T-helper 1 cell treated with Interleukin-12 subunit alpha and Interleukin-12 subunit beta and Interleukin-4 antibody, amounts not matched to agents 30 μg/mL and 1 μg/mL, for 36 hours (primary cell): ENCODE measurements at regions not wholly inside any gene's neighbourhood (a gene's known extent, or its start where the extent isn't known, plus 50 kb on each side); places are given as distances from the start of the nearest gene placed in this dataset.

Experiments used
- H3K27ac Mint-ChIP-seq: one replicate; pipeline ENCODE4 v1.8.0; 2021; ENCODE audit warnings: mild to moderate bottlenecking, mixed read lengths
- H3K27me3 Mint-ChIP-seq: one replicate; pipeline ENCODE4 v1.8.0; 2021; ENCODE audit warnings: low read depth, mixed read lengths
- H3K36me3 Mint-ChIP-seq: one replicate; pipeline ENCODE4 v1.8.0; 2021; ENCODE audit warnings: low read depth, mixed read lengths
- H3K4me1 Mint-ChIP-seq: one replicate; pipeline ENCODE4 v1.8.0; 2021; ENCODE audit warnings: low read depth, mixed read lengths
- H3K4me3 Mint-ChIP-seq: one replicate; pipeline ENCODE4 v1.8.0; 2021; ENCODE audit warnings: mild to moderate bottlenecking, moderate library complexity, mixed read lengths
- H3K9me3 Mint-ChIP-seq: one replicate; pipeline ENCODE4 v1.8.0; 2021; ENCODE audit warnings: mixed read lengths

GRCh38 chr2:4353668-4354067 lies 650.3 kb downstream of the DCDC2C start:
- Mint-ChIP-seq H3K27ac (no peak overlapping the region), H3K9me3 (peaks cover 3% of the 10 kb centered on the region), H3K4me1 (no peaks in the 10 kb centered on the region), H3K27me3 (no peaks in the 10 kb centered on the region), H3K4me3 (no peak overlapping the region), H3K36me3 (no peaks in the 10 kb centered on the region)

DNA sequence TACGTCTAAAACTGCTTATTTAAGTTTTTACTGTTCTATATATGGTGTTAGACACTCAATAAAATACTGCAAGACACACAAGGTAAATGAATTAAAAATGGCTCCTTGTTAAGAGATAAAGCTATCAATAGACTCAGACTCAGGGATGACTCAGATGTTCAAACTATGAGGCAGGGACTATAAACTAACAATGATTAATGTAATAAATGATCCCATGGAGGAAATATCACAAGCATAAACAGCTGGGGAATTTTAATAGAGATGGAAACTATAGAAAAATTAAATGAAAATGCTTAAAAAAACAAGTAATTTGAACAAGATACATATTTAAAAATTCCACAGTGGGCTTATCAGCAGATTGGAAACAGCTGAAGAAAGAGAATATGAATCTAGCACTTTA lies 650.8 kb downstream of the DCDC2C start:
- Mint-ChIP-seq H3K4me3 (no peak overlapping the region), H3K4me1 (no peaks in the 10 kb centered on the region), H3K27ac (no peak overlapping the region), H3K9me3 (peaks cover 3% of the 10 kb centered on the region), H3K27me3 (no peaks in the 10 kb centered on the region), H3K36me3 (no peaks in the 10 kb centered on the region)

GRCh38 chr2:4354678-4355077 lies 651.3 kb downstream of the DCDC2C start:
- H3K27me3 Mint-ChIP-seq, result no peaks in the 10 kb centered on the region
- H3K36me3 Mint-ChIP-seq, result no peaks in the 10 kb centered on the region
- no peak overlapping the region for H3K27ac Mint-ChIP-seq
- H3K9me3 Mint-ChIP-seq, result peaks cover 3% of the 10 kb centered on the region
- H3K4me1 Mint-ChIP-seq, result no peaks in the 10 kb centered on the region
- no peak overlapping the region for H3K4me3 Mint-ChIP-seq

DNA sequence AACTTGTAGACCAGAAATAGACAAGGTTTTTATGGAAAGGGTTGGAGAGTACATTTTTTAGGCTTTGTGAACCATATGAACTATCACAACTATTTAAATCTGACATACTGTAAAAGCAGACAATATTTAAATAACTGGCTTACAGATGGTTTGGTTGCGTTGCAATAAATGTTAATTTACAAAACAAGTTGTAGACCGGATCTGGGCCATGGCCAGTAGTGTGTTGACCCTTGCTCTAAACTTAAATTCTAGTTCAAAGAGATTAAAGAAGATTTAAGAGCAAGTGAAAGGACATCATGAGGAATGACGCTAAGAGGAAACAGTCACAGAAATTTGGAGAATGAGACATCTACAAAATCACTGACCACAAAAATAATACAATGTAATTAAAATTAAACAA lies 652.7 kb downstream of the DCDC2C start:
- H3K4me1 Mint-ChIP-seq, result no peaks in the 10 kb centered on the region
- H3K36me3 Mint-ChIP-seq, result no peaks in the 10 kb centered on the region
- no peaks in the 10 kb centered on the region for H3K27me3 Mint-ChIP-seq
- H3K27ac Mint-ChIP-seq, result no peak overlapping the region
- H3K4me3 Mint-ChIP-seq, result no peak overlapping the region
- H3K9me3 Mint-ChIP-seq, result no peaks in the 10 kb centered on the region

DNA sequence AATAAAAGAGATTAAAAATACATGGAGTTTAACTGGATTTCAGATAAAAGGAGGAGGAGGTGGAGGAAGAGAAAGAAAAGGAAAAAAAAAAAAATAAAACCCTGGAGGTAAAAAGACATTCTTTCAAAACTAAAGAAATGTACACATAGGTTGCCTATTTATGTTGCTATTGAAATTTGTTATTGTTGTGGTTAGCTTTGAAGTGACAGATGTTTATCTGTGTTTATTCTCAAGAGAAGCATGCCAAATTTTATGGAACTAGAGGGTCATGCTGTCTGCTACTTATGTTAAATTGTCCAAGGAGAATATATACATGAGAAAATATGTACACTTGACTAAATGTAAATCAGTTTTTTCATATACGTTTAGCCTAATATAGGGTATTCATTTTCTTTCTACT lies 653.2 kb downstream of the DCDC2C start:
- Mint-ChIP-seq H3K4me1 (no peaks in the 10 kb centered on the region), H3K9me3 (no peaks in the 10 kb centered on the region), H3K27ac (no peak overlapping the region), H3K36me3 (no peaks in the 10 kb centered on the region), H3K4me3 (no peak overlapping the region), H3K27me3 (no peaks in the 10 kb centered on the region)

- H3K27me3 Mint-ChIP-seq, result no peaks in the 10 kb centered on the region
- H3K9me3 Mint-ChIP-seq, result no peaks in the 10 kb centered on the region
- no peak overlapping the region for H3K4me3 Mint-ChIP-seq
- no peaks in the 10 kb centered on the region for H3K4me1 Mint-ChIP-seq
- no peaks in the 10 kb centered on the region for H3K36me3 Mint-ChIP-seq
- H3K27ac Mint-ChIP-seq, result no peak overlapping the region
These were observed 653.7 kb downstream of the DCDC2C start for GRCh38 chr2:4357121-4357520.

GRCh38 chr2:4358837-4359236 lies 655.5 kb downstream of the DCDC2C start:
- Mint-ChIP-seq H3K36me3 (no peaks in the 10 kb centered on the region), H3K9me3 (peaks cover under 1% of the 10 kb centered on the region), H3K27me3 (no peaks in the 10 kb centered on the region), H3K4me1 (no peaks in the 10 kb centered on the region), H3K27ac (no peak overlapping the region), H3K4me3 (no peak overlapping the region)

- Mint-ChIP-seq H3K4me1 (no peaks in the 10 kb centered on the region), H3K36me3 (no peaks in the 10 kb centered on the region), H3K27me3 (no peaks in the 10 kb centered on the region), H3K9me3 (peaks cover 25% of the 10 kb centered on the region), H3K4me3 (no peak overlapping the region), H3K27ac (no peak overlapping the region)
These were observed 665.5 kb downstream of the DCDC2C start for GRCh38 chr2:4368907-4369306.

DNA sequence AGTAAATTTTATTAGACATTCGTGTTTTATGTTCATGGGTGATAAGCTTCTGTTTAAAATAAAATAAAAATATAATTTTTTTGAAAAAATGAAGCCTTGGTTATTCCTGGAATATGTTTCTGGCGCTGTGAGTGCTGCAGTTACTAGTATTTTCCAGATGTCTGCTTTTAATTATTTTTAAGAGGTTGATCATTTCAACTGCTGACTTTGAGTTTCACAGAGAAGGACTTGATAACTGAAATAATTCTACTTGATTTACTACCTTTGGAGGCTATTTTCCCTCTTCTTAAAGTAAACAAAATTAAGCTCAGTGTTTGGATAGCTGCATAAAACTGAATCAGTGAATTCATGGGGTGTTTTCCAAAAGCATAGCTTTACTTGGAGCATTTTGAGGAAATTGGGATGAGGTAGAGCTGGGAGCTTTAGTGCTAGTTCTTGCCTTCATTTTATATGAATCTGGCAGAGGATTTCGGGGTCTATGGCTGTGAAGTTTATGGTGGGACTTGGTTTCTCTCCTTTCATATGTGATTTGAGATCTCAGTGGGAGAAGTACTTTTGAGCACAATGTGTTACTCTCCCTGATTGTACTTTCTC lies 666.5 kb downstream of the DCDC2C start:
- H3K27me3 Mint-ChIP-seq, result no peaks in the 10 kb centered on the region
- H3K9me3 Mint-ChIP-seq, result peaks cover 24% of the 10 kb centered on the region
- no peak overlapping the region for H3K4me3 Mint-ChIP-seq
- no peak overlapping the region for H3K27ac Mint-ChIP-seq
- no peaks in the 10 kb centered on the region for H3K36me3 Mint-ChIP-seq
- no peaks in the 10 kb centered on the region for H3K4me1 Mint-ChIP-seq

GRCh38 chr2:4370422-4371090 lies 667.2 kb downstream of the DCDC2C start:
- Mint-ChIP-seq H3K4me1 (no peaks in the 10 kb centered on the region), H3K9me3 (peaks cover 24% of the 10 kb centered on the region), H3K36me3 (no peaks in the 10 kb centered on the region), H3K27me3 (no peaks in the 10 kb centered on the region), H3K4me3 (no peak overlapping the region), H3K27ac (no peak overlapping the region)

DNA sequence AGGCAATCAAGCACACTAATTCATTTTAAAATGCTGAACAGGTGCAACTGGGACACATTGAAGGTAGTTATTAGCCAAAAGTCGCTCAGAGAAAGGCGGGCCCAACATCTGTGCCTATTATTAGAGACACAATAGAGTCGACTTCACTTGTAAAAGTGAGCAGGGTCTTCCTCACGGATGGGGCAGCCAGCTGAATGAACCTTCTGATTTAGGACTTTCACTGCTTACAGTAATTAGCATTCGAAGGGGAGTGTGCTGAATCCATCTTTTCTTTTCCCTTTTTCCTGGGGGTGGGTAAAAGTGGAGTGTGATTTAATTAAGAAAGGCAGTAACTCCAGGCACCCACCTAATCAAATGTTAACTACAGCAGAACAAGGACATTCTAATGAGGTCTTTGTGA lies 677.7 kb downstream of the DCDC2C start:
- H3K9me3 Mint-ChIP-seq, result peaks cover 13% of the 10 kb centered on the region
- no peak overlapping the region for H3K27ac Mint-ChIP-seq
- H3K36me3 Mint-ChIP-seq, result no peaks in the 10 kb centered on the region
- no peaks in the 10 kb centered on the region for H3K4me1 Mint-ChIP-seq
- H3K4me3 Mint-ChIP-seq, result no peak overlapping the region
- no peaks in the 10 kb centered on the region for H3K27me3 Mint-ChIP-seq

GRCh38 chr2:4381773-4382172 lies 678.4 kb downstream of the DCDC2C start:
- Mint-ChIP-seq H3K27me3 (no peaks in the 10 kb centered on the region), H3K4me3 (no peak overlapping the region), H3K9me3 (peaks cover 6% of the 10 kb centered on the region), H3K27ac (no peak overlapping the region), H3K36me3 (no peaks in the 10 kb centered on the region), H3K4me1 (no peaks in the 10 kb centered on the region)

DNA sequence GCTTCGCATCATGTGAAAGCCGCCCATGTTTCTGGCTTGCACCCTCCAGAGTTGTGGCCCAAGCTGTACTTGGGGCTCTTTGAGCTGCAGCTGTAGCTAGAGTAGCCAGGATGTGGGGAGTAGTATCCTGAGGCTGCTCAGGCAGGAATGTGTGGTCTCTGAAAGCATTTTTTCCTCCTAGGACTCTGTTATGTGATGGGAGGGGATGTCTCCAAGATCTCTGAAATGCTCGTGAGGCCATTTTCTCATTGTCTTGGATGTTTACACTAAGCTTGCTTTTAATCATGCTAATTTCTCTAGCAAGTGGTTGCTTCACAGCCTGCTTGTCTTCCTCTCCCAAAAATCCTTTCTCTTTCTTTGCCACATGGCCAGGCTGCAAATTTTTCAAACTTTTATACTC lies 687.6 kb downstream of the DCDC2C start:
- H3K36me3 Mint-ChIP-seq, result no peaks in the 10 kb centered on the region
- H3K27ac Mint-ChIP-seq, result no peak overlapping the region
- no peak overlapping the region for H3K4me3 Mint-ChIP-seq
- H3K4me1 Mint-ChIP-seq, result no peaks in the 10 kb centered on the region
- H3K27me3 Mint-ChIP-seq, result no peaks in the 10 kb centered on the region
- H3K9me3 Mint-ChIP-seq, result peaks cover 33% of the 10 kb centered on the region

DNA sequence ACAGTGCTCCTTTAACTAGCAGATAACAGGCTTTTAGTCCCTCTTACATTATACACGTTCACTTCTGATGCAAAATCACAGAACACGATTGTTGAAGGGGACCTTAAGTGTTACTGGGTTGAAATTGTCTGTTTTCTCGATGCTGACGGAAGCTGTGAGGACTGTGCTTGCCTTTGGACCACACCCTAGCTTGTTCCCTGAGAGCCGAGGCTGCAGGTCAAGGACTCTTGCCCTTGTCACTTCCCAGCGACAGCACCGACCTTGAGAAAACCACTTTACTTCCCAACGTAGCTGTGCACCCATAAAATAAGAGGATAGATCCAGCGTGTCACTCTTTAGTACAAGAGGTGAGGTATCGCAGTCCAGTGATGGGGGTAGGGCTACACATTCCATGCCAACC lies 701.0 kb downstream of the DCDC2C start:
- H3K4me1 Mint-ChIP-seq, result no peaks in the 10 kb centered on the region
- H3K27me3 Mint-ChIP-seq, result no peaks in the 10 kb centered on the region
- no peak overlapping the region for H3K4me3 Mint-ChIP-seq
- H3K9me3 Mint-ChIP-seq, result peaks cover 26% of the 10 kb centered on the region
- H3K27ac Mint-ChIP-seq, result no peak overlapping the region
- no peaks in the 10 kb centered on the region for H3K36me3 Mint-ChIP-seq

- no peaks in the 10 kb centered on the region for H3K36me3 Mint-ChIP-seq
- no peaks in the 10 kb centered on the region for H3K27me3 Mint-ChIP-seq
- H3K4me1 Mint-ChIP-seq, result no peaks in the 10 kb centered on the region
- no peak overlapping the region for H3K27ac Mint-ChIP-seq
- no peak overlapping the region for H3K4me3 Mint-ChIP-seq
- peaks cover 28% of the 10 kb centered on the region for H3K9me3 Mint-ChIP-seq
These were observed 704.9 kb downstream of the DCDC2C start for GRCh38 chr2:4408321-4408720.
